ENCODE measurements at regions not wholly inside any gene's neighbourhood (a gene's known extent, or its start where the extent isn't known, plus 50 kb on each side); places are given as distances from the start of the nearest gene placed in this dataset.

DNA sequence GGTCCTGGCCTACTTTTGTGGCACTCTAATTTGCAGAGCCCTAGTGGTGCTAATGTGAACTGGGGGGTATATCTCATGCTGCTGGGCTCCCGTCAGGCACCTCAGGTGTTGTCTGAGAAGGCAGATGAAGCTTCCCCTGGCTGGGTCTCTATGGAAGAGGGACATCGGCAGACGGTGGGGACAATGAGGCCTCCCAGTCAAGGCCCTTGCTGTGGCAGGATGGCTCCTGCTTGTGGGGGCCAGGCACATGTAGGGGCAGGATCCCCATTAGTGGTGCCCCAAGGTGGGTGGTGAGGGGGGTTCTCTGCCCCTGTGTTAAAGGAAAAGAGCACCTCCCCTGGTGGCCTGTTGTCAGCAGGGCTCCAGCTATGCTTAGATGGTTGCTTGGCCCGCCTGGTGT lies 192.8 kb upstream of the S1PR3 start:
- TF ChIP-seq, protein P1, sequence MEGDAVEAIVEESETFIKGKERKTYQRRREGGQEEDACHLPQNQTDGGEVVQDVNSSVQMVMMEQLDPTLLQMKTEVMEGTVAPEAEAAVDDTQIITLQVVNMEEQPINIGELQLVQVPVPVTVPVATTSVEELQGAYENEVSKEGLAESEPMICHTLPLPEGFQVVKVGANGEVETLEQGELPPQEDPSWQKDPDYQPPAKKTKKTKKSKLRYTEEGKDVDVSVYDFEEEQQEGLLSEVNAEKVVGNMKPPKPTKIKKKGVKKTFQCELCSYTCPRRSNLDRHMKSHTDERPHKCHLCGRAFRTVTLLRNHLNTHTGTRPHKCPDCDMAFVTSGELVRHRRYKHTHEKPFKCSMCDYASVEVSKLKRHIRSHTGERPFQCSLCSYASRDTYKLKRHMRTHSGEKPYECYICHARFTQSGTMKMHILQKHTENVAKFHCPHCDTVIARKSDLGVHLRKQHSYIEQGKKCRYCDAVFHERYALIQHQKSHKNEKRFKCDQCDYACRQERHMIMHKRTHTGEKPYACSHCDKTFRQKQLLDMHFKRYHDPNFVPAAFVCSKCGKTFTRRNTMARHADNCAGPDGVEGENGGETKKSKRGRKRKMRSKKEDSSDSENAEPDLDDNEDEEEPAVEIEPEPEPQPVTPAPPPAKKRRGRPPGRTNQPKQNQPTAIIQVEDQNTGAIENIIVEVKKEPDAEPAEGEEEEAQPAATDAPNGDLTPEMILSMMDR (IDR thresholded peaks at IDR 0.05), result no peak
- TF ChIP-seq POLR2A (IDR thresholded peaks at IDR 0.05), result no peak
